ENCODE measurements at regions not wholly inside any gene's neighbourhood (a gene's known extent, or its start where the extent isn't known, plus 50 kb on each side); places are given as distances from the start of the nearest gene placed in this dataset.
A peak's percentile ranks its signal among the peaks of the same experiment; 100 is the strongest.

DNA sequence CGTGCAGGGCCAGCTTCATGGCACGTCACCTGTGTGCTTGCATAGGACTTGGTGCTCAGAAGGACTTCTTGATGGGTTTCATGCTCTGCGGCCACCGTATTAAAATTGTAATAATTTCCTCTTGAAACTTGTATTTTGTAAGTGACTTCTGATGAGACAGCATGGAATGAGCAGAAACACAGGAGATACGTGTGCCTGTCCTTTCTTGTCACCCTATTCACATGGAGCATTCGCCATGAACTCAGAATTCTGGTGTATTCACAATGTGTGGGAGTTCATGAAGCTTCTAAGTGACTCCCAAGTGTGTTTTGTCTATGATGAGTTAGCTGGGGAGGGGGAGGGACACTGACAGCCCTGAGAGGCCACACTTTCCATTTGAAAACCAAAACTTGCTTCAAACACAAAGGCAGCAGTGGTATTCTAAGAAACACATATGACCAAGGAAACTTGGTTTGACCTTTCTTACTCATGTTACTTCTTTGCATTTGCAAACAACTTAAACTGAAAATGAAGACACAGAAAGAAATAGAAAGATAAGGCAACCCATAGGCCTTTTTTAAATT is 92.1 kb upstream of the NEDD9 start (continued):
- TF ChIP-seq SP140L (CRISPR knock-in tag; IDR thresholded peaks at IDR 0.05; ENCODE audit: borderline replicate concordance) = no peak
- no peak for TF ChIP-seq KAT7 (CRISPR knock-in tag; IDR thresholded peaks at IDR 0.05; ENCODE audit: borderline replicate concordance)
- TF ChIP-seq CC2D1A (CRISPR knock-in tag; IDR thresholded peaks at IDR 0.05) = no peak
- no peak for TF ChIP-seq EZH2 (conservative IDR thresholded peaks at IDR 0.05; ENCODE audit: low read depth, low read length)
- no peak for TF ChIP-seq ZNF343 (CRISPR knock-in tag; IDR thresholded peaks at IDR 0.05)
- no peak for TF ChIP-seq ZMAT3 (CRISPR knock-in tag; conservative IDR thresholded peaks at IDR 0.05)
- no peak for TF ChIP-seq NR2F1 (CRISPR knock-in tag; IDR thresholded peaks at IDR 0.05)
- TF ChIP-seq ZFX (CRISPR knock-in tag; IDR thresholded peaks at IDR 0.05; ENCODE audit: low read depth) = no peak
- TF ChIP-seq JUND (CRISPR knock-in tag; IDR thresholded peaks at IDR 0.05) = no peak
- TF ChIP-seq, protein P1, sequence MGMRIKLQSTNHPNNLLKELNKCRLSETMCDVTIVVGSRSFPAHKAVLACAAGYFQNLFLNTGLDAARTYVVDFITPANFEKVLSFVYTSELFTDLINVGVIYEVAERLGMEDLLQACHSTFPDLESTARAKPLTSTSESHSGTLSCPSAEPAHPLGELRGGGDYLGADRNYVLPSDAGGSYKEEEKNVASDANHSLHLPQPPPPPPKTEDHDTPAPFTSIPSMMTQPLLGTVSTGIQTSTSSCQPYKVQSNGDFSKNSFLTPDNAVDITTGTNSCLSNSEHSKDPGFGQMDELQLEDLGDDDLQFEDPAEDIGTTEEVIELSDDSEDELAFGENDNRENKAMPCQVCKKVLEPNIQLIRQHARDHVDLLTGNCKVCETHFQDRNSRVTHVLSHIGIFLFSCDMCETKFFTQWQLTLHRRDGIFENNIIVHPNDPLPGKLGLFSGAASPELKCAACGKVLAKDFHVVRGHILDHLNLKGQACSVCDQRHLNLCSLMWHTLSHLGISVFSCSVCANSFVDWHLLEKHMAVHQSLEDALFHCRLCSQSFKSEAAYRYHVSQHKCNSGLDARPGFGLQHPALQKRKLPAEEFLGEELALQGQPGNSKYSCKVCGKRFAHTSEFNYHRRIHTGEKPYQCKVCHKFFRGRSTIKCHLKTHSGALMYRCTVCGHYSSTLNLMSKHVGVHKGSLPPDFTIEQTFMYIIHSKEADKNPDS (CRISPR knock-in tag; IDR thresholded peaks at IDR 0.05) = no peak
- no peak for TF ChIP-seq HNRNPH1 (optimal IDR thresholded peaks at IDR 0.05; ENCODE audit: low read depth, low read length)
- TF ChIP-seq ZNF83 (CRISPR knock-in tag; IDR thresholded peaks at IDR 0.05; ENCODE audit: borderline replicate concordance) = no peak
- TF ChIP-seq, protein P2, sequence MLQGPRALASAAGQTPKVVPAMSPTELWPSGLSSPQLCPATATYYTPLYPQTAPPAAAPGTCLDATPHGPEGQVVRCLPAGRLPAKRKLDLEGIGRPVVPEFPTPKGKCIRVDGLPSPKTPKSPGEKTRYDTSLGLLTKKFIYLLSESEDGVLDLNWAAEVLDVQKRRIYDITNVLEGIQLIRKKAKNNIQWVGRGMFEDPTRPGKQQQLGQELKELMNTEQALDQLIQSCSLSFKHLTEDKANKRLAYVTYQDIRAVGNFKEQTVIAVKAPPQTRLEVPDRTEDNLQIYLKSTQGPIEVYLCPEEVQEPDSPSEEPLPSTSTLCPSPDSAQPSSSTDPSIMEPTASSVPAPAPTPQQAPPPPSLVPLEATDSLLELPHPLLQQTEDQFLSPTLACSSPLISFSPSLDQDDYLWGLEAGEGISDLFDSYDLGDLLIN (CRISPR knock-in tag; IDR thresholded peaks at IDR 0.05; ENCODE audit: borderline replicate concordance) = no peak
- no peak for TF ChIP-seq ZNF331 (CRISPR knock-in tag; IDR thresholded peaks at IDR 0.05)
- TF ChIP-seq MYNN (CRISPR knock-in tag; IDR thresholded peaks at IDR 0.05; ENCODE audit: low read depth) = no peak
- TF ChIP-seq PTBP1 (IDR thresholded peaks at IDR 0.05; ENCODE audit: low read depth, low read length, poor library complexity, severe bottlenecking) = no peak
- TF ChIP-seq ISL2 (CRISPR knock-in tag; IDR thresholded peaks at IDR 0.05) = no peak; the same call in 1 of the 2 replicates
- TF ChIP-seq, protein P3, sequence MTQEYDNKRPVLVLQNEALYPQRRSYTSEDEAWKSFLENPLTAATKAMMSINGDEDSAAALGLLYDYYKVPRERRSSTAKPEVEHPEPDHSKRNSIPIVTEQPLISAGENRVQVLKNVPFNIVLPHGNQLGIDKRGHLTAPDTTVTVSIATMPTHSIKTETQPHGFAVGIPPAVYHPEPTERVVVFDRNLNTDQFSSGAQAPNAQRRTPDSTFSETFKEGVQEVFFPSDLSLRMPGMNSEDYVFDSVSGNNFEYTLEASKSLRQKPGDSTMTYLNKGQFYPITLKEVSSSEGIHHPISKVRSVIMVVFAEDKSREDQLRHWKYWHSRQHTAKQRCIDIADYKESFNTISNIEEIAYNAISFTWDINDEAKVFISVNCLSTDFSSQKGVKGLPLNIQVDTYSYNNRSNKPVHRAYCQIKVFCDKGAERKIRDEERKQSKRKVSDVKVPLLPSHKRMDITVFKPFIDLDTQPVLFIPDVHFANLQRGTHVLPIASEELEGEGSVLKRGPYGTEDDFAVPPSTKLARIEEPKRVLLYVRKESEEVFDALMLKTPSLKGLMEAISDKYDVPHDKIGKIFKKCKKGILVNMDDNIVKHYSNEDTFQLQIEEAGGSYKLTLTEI (CRISPR knock-in tag; conservative IDR thresholded peaks at IDR 0.05) = no peak
- TF ChIP-seq GABPA (IDR thresholded peaks at IDR 0.05; ENCODE audit: low read depth, low read length) = no peak
- TF ChIP-seq GABPA (CRISPR knock-in tag; IDR thresholded peaks at IDR 0.05; ENCODE audit: low read depth) = no peak
- no peak for TF ChIP-seq CAMTA2 (CRISPR knock-in tag; IDR thresholded peaks at IDR 0.05; ENCODE audit: borderline replicate concordance)
- TF ChIP-seq EED (CRISPR knock-in tag; IDR thresholded peaks at IDR 0.05) = peak; percentile 11; the same call in 1 of the 2 replicates
- TF ChIP-seq DMAP1 (CRISPR knock-in tag; IDR thresholded peaks at IDR 0.05) = no peak
- no peak for TF ChIP-seq HCFC1 (IDR thresholded peaks at IDR 0.05; ENCODE audit: low read depth, low read length)
- TF ChIP-seq, protein P4, sequence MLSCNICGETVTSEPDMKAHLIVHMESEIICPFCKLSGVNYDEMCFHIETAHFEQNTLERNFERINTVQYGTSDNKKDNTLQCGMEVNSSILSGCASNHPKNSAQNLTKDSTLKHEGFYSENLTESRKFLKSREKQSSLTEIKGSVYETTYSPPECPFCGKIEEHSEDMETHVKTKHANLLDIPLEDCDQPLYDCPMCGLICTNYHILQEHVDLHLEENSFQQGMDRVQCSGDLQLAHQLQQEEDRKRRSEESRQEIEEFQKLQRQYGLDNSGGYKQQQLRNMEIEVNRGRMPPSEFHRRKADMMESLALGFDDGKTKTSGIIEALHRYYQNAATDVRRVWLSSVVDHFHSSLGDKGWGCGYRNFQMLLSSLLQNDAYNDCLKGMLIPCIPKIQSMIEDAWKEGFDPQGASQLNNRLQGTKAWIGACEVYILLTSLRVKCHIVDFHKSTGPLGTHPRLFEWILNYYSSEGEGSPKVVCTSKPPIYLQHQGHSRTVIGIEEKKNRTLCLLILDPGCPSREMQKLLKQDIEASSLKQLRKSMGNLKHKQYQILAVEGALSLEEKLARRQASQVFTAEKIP (CRISPR knock-in tag; IDR thresholded peaks at IDR 0.05; ENCODE audit: borderline replicate concordance) = no peak
- TF ChIP-seq ZNF775 (CRISPR knock-in tag; IDR thresholded peaks at IDR 0.05; ENCODE audit: borderline replicate concordance) = no peak
- TF ChIP-seq ZNF792 (CRISPR knock-in tag; IDR thresholded peaks at IDR 0.05) = no peak

All from HepG2 (cell line).